ENCODE measurements at regions not wholly inside any gene's neighbourhood (a gene's known extent, or its start where the extent isn't known, plus 50 kb on each side); places are given as distances from the start of the nearest gene placed in this dataset.

DNA sequence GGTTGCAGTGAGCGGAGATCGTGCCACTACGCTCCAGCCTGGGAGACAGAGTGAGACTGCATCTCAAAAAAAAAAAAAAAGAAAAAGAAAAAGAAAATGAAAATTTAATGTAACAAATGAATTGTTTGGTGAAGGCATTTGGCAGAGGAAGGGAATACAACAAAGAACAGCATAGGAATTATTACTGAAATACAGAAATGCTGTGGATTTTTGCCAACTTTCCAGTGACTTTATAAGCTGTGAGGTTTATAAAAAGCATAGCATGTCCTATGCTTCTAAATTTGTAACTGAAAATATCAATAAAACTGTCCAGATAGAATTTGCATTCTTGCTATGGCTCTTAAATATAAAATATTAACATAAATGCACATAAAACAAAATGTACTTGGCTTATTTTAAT lies 112.9 kb upstream of the IRS2 start:
- Histone ChIP-seq H3K27me3 (ENCODE audit: control insufficient read depth in 1 of 2, insufficient read depth in 2 of 2, low read length in 2 of 2) (no peaks in the 10 kb centered on the region), H3K9ac (ENCODE audit: low read length) (no peak overlapping the region), H3K9me3 (ENCODE audit: low read length) (no peaks in the 10 kb centered on the region), H3K4me1 (ENCODE audit: insufficient read depth, low read length) (peaks cover 4% of the 10 kb centered on the region), H3K36me3 (ENCODE audit: insufficient read depth, low read length) (no peaks in the 10 kb centered on the region), H3K4me3 (ENCODE audit: low read depth in 1 of 2, low read length in 2 of 2) (no peak overlapping the region), H3K27ac (ENCODE audit: low read depth, low read length) (no peak overlapping the region)

DNA sequence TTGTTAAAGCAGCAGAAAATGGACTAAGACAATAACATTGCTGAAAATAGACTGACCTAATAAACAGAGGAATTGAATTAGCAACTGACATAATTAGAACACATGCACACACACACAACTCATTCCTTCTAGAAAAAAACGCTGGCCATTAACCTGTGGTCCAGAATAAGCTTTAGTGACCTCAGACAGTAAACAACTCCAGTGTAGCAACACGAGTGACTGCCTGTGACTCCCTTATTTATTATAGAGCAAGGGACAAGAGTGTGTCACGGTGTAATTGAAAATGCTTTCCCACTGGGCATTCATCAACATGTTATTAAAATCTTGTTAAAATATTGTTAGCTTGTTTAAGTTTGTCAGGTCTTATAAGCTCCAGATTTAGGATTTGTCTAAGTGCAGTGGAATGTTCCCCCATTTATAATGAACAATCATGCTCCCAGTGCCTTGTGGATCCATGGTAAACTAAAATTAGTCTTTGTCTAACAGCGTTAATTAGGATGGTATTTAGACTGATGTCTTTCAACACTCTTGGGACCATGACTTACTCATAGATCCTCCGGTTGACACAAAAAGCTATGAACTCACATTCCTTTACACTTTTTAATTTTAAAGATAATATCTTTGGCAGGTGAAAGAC lies 111.7 kb upstream of the IRS2 start:
- Histone ChIP-seq H3K4me3 (ENCODE audit: low read depth in 1 of 2, low read length in 2 of 2) (no peak overlapping the region), H3K27me3 (ENCODE audit: control insufficient read depth in 1 of 2, insufficient read depth in 2 of 2, low read length in 2 of 2) (no peaks in the 10 kb centered on the region), H3K4me1 (ENCODE audit: insufficient read depth, low read length) (peaks cover 4% of the 10 kb centered on the region), H3K36me3 (ENCODE audit: insufficient read depth, low read length) (no peaks in the 10 kb centered on the region), H3K9me3 (ENCODE audit: low read length) (no peaks in the 10 kb centered on the region), H3K9ac (ENCODE audit: low read length) (no peak overlapping the region), H3K27ac (ENCODE audit: low read depth, low read length) (no peak overlapping the region)

DNA sequence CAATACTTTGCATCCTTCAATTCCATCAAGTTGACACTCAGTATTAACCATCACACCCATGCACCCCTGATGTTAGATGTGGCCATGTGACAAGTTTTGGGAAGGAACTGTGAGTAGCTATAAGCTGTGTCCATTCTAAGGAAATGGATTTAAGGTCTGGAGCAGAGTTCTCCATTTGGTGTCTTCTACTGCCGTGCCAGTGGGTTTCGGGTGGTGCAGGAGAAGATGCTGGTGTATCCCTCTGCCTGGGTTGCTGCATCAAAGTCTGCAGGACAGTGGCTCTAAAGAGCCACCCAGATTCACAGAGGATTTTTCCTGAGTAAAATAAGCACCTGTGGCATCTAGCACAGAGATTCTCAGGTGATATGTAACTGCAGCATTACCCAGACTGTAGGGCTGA lies 105.7 kb upstream of the IRS2 start:
- Histone ChIP-seq H3K9ac (ENCODE audit: low read length) (no peak overlapping the region), H3K36me3 (ENCODE audit: insufficient read depth, low read length) (no peaks in the 10 kb centered on the region), H3K4me3 (ENCODE audit: low read depth in 1 of 2, low read length in 2 of 2) (no peak overlapping the region), H3K27me3 (ENCODE audit: control insufficient read depth in 1 of 2, insufficient read depth in 2 of 2, low read length in 2 of 2) (no peaks in the 10 kb centered on the region), H3K9me3 (ENCODE audit: low read length) (no peaks in the 10 kb centered on the region), H3K27ac (ENCODE audit: low read depth, low read length) (no peak overlapping the region), H3K4me1 (ENCODE audit: insufficient read depth, low read length) (no peaks in the 10 kb centered on the region)

DNA sequence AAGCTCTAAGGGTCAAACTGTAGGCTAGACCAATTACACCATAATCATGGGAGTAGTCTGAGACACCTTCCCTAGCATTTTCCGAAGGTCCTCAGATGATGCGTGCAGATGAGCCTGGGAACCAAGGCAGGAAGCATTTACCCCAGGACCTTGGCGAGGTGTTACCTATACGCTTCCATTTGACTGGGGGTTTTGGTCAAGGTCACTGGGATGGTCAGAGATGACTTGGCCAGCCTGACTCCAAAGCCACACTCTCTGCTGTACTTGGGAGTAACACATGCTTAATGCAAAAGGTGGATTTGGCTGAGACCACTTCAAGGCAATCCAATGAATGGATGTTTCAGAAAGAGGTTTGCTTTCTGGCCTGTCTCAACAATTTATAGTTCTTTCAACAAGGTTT lies 98.9 kb upstream of the IRS2 start:
- Histone ChIP-seq H3K9ac (ENCODE audit: low read length) (no peak overlapping the region), H3K9me3 (ENCODE audit: low read length) (no peaks in the 10 kb centered on the region), H3K27ac (ENCODE audit: low read depth, low read length) (no peak overlapping the region), H3K27me3 (ENCODE audit: control insufficient read depth in 1 of 2, insufficient read depth in 2 of 2, low read length in 2 of 2) (no peaks in the 10 kb centered on the region), H3K4me1 (ENCODE audit: insufficient read depth, low read length) (no peaks in the 10 kb centered on the region), H3K4me3 (ENCODE audit: low read depth in 1 of 2, low read length in 2 of 2) (no peak overlapping the region), H3K36me3 (ENCODE audit: insufficient read depth, low read length) (no peaks in the 10 kb centered on the region)

DNA sequence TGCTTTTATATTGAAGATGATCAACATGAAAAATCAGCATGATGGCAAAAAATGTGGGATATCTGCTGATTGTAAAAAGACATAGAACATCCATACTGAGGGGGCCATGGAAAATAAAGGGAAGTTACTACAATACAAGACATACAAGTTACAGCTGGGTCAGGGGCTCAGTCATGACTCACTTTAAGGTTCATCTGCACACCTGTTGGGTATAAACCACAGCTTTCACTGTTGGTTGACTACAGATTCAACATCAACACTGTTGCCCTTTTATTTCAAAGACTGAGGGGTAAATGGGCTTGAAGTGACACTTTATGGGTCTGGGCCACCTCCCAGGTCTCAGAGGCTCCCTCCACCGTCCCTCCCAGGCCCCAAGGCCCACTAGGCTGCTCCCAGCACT lies 98.1 kb upstream of the IRS2 start:
- no peaks in the 10 kb centered on the region for H3K4me1 ChIP-seq (ENCODE audit: insufficient read depth, low read length)
- H3K27ac ChIP-seq (ENCODE audit: low read depth, low read length) = no peak overlapping the region
- no peak overlapping the region for H3K9ac ChIP-seq (ENCODE audit: low read length)
- H3K9me3 ChIP-seq (ENCODE audit: low read length) = no peaks in the 10 kb centered on the region
- no peaks in the 10 kb centered on the region for H3K36me3 ChIP-seq (ENCODE audit: insufficient read depth, low read length)
- H3K4me3 ChIP-seq (ENCODE audit: low read depth in 1 of 2, low read length in 2 of 2) = no peak overlapping the region
- H3K27me3 ChIP-seq (ENCODE audit: control insufficient read depth in 1 of 2, insufficient read depth in 2 of 2, low read length in 2 of 2) = no peaks in the 10 kb centered on the region

GRCh38 chr13:109883181-109884180 lies 97.1 kb upstream of the IRS2 start:
- Histone ChIP-seq H3K9me3 (ENCODE audit: low read length) (no peaks in the 10 kb centered on the region), H3K9ac (ENCODE audit: low read length) (no peak overlapping the region), H3K36me3 (ENCODE audit: insufficient read depth, low read length) (no peaks in the 10 kb centered on the region), H3K4me1 (ENCODE audit: insufficient read depth, low read length) (no peaks in the 10 kb centered on the region), H3K27ac (ENCODE audit: low read depth, low read length) (no peak overlapping the region), H3K27me3 (ENCODE audit: control insufficient read depth in 1 of 2, insufficient read depth in 2 of 2, low read length in 2 of 2) (no peaks in the 10 kb centered on the region), H3K4me3 (ENCODE audit: low read depth in 1 of 2, low read length in 2 of 2) (no peak overlapping the region)

DNA sequence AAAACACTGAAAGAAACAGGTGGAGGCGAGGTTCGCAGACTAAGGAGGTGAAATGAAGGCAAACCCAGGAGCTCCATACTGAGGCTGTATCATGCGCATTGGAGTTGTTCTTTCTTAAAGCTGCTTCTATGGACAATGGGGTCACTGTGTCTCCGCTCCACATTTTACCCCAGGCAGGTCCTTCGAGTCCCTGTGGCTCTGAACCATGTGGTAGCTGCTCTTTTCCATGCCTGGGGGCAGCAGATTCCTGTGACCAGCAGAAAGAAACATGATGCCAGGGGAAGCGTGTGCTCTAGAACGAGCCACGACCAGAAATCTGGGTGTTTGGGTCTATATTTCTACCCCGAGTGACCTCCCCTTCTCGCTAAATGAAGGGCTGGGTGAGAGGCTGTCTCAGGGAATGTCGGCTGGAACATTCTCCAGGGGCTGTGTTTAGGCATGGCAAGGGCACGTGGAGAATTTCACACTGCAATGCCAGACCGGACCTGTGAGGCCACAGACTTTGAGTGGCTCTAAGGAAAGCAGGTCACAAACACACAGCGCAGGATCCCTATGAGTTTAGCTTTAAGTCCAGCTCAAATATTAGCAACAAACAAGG lies 95.7 kb upstream of the IRS2 start:
- Histone ChIP-seq H3K4me3 (ENCODE audit: low read depth in 1 of 2, low read length in 2 of 2) (no peak overlapping the region), H3K27ac (ENCODE audit: low read depth, low read length) (no peak overlapping the region), H3K27me3 (ENCODE audit: control insufficient read depth in 1 of 2, insufficient read depth in 2 of 2, low read length in 2 of 2) (no peaks in the 10 kb centered on the region)

DNA sequence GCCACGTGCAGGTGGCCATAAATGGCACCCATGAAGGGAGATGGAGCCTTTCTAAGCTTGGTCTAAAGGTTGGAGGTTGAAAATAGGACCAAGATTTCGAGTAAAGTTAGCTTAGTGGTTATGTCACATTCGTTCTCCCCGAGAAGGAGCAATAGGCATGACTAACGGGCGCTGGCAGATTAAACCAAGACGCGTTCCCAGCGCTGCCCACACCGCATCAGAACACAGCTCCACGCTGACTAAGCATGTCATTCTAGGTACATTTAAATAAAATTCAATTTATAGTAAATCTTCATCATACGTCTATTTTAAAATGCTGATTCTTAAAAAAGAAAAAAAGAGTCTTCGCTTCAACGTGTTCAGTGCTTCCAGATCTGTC lies 95.0 kb upstream of the IRS2 start:
- Histone ChIP-seq H3K4me3 (ENCODE audit: low read depth in 1 of 2, low read length in 2 of 2) (no peak overlapping the region), H3K27me3 (ENCODE audit: control insufficient read depth in 1 of 2, insufficient read depth in 2 of 2, low read length in 2 of 2) (no peaks in the 10 kb centered on the region), H3K36me3 (ENCODE audit: insufficient read depth, low read length) (no peaks in the 10 kb centered on the region), H3K27ac (ENCODE audit: low read depth, low read length) (no peak overlapping the region), H3K4me1 (ENCODE audit: insufficient read depth, low read length) (no peaks in the 10 kb centered on the region), H3K9ac (ENCODE audit: low read length) (no peak overlapping the region), H3K9me3 (ENCODE audit: low read length) (no peaks in the 10 kb centered on the region)

More for the DNA sequence above, 95.7 kb upstream of the IRS2 start:
- no peaks in the 10 kb centered on the region for H3K9me3 ChIP-seq (ENCODE audit: low read length)
- H3K9ac ChIP-seq (ENCODE audit: low read length) = no peak overlapping the region
- H3K36me3 ChIP-seq (ENCODE audit: insufficient read depth, low read length) = no peaks in the 10 kb centered on the region
- H3K4me1 ChIP-seq (ENCODE audit: insufficient read depth, low read length) = no peaks in the 10 kb centered on the region

DNA sequence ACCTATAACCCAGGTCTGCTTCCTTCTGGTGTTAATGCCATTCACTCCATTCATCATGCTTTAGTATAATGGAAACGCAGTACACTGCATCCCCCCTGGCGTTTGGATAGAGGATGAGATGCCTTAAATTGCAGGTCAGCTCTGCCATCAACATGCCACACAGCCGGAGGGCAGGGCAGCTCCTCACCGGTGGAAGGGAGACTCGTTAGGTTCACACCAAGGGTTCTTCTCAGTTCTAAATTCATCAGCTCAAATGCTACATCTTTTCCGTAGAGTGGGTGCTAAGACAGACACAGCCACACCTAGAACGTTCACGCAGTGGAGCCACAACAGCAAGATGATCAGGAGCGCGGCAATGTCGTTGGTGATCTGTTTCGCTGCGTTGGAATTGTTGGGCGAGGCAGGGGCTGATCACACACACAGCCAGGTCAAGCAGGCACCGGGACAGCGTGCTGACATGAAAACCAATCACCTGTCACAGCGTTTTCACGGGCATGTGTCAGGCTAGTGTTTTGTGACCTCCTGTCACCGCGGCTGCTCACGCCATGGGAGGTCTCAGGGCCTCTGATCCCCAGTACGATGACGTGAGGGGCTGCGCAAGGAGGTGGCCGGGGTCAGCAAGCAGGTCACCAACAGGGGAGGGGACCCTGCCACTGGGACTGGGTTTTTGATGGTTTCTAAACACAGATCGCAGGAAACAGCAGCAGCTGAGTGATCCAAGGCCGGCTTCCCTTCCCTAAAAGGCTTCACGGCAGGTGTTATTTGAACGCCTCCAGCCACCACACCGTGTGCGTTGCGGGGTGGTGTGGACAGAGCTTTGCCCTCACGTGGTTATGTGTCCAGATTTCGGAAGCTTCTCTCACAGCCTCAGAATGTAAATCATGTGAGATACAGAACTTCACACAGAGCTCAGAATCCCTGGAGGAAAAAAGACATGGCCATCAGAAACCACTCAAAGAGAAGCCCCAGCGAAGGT lies 94.3 kb upstream of the IRS2 start:
- no peak overlapping the region for H3K4me3 ChIP-seq (ENCODE audit: low read depth in 1 of 2, low read length in 2 of 2)
- no peak overlapping the region for H3K27ac ChIP-seq (ENCODE audit: low read depth, low read length)
- no peaks in the 10 kb centered on the region for H3K36me3 ChIP-seq (ENCODE audit: insufficient read depth, low read length)
- H3K9ac ChIP-seq (ENCODE audit: low read length) = no peak overlapping the region
- no peaks in the 10 kb centered on the region for H3K9me3 ChIP-seq (ENCODE audit: low read length)
- H3K27me3 ChIP-seq (ENCODE audit: control insufficient read depth in 1 of 2, insufficient read depth in 2 of 2, low read length in 2 of 2) = no peaks in the 10 kb centered on the region
- no peaks in the 10 kb centered on the region for H3K4me1 ChIP-seq (ENCODE audit: insufficient read depth, low read length)

- no peak overlapping the region for H3K27ac ChIP-seq (ENCODE audit: low read depth, low read length)
- H3K9ac ChIP-seq (ENCODE audit: low read length) = no peak overlapping the region
- no peaks in the 10 kb centered on the region for H3K36me3 ChIP-seq (ENCODE audit: insufficient read depth, low read length)
- no peaks in the 10 kb centered on the region for H3K9me3 ChIP-seq (ENCODE audit: low read length)
- no peaks in the 10 kb centered on the region for H3K27me3 ChIP-seq (ENCODE audit: control insufficient read depth in 1 of 2, insufficient read depth in 2 of 2, low read length in 2 of 2)
- no peak overlapping the region for H3K4me3 ChIP-seq (ENCODE audit: low read depth in 1 of 2, low read length in 2 of 2)
- no peaks in the 10 kb centered on the region for H3K4me1 ChIP-seq (ENCODE audit: insufficient read depth, low read length)
Observed at GRCh38 chr13:109879338-109879737, 93.0 kb upstream of the IRS2 start.

- Histone ChIP-seq H3K9ac (ENCODE audit: low read length) (no peak overlapping the region), H3K27me3 (ENCODE audit: control insufficient read depth in 1 of 2, insufficient read depth in 2 of 2, low read length in 2 of 2) (no peaks in the 10 kb centered on the region), H3K4me3 (ENCODE audit: low read depth in 1 of 2, low read length in 2 of 2) (no peak overlapping the region), H3K36me3 (ENCODE audit: insufficient read depth, low read length) (no peaks in the 10 kb centered on the region), H3K4me1 (ENCODE audit: insufficient read depth, low read length) (no peaks in the 10 kb centered on the region), H3K27ac (ENCODE audit: low read depth, low read length) (no peak overlapping the region), H3K9me3 (ENCODE audit: low read length) (no peaks in the 10 kb centered on the region)
Observed at GRCh38 chr13:109877809-109878208, 91.4 kb upstream of the IRS2 start.
